ENCODE measurements at regions not wholly inside any gene's neighbourhood (a gene's known extent, or its start where the extent isn't known, plus 50 kb on each side); places are given as distances from the start of the nearest gene placed in this dataset.

DNA sequence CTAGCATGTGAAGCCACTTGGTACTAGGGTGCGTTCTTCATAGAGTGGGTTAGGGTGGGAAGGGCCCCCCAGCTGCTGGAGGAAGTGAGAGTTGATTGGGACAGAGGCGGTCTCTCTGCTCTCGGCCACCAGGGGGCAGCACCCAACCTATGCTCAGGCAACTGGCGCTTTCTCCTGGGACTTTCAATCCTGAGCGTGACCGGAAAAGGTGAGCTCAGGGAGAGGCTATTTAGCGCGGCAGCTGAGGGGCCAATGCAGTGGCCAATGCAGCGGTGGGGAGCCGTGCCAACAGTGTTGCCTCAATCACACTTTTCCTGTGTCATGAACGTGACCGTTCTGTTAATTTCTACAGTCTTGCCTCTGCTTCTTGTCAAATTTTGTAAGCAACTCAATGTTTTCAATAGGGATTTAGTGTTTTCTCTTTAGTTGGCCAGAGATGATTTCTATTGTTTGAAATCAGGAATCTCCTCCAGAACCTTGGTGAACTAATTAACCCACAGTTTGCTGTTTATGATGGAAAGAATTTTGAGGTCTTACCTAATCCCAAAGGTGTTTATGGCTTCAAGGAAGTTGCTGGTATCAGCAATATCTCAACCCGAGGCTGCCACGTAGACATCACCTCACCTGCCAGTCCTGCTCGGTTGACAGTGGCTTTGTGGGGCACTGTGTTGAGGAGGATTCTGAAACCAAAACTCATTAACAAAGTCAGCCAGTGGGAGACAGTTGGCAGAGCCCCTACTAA is 67.9 kb upstream of the PDZD8 start:
- no peaks in the 10 kb centered on the region for H3K36me3 ChIP-seq (ENCODE audit: control insufficient read depth in 1 of 2, insufficient read depth in 2 of 2, low read length in 2 of 2)
- H3K4me1 ChIP-seq (ENCODE audit: control insufficient read depth in 1 of 2, insufficient read depth in 2 of 2, low read length in 2 of 2) = no peaks in the 10 kb centered on the region
- no peaks in the 10 kb centered on the region for H3K79me1 ChIP-seq (ENCODE audit: low read length)
- H2BK120ac ChIP-seq (ENCODE audit: insufficient read depth, low read length, poor library complexity) = no peak overlapping the region
- no peaks in the 10 kb centered on the region for H3K27me3 ChIP-seq (ENCODE audit: insufficient read depth, low read length)
- H2BK5ac ChIP-seq (ENCODE audit: low read depth, low read length, poor library complexity) = no peak overlapping the region
- WGBS (ENCODE audit: extremely low coverage, insufficient coverage, insufficient read length) = no CpG with 5 or more reads among the region's 15 CpGs
- H3K14ac ChIP-seq (ENCODE audit: low read length) = no peak overlapping the region
- no peak overlapping the region for H3K4ac ChIP-seq (ENCODE audit: low read depth, low read length)
- H3K9me3 ChIP-seq (ENCODE audit: insufficient read depth, low read depth, low read length) = peaks cover 5% of the 10 kb centered on the region
- H4K12ac ChIP-seq (ENCODE audit: low read depth, low read length) = no peak overlapping the region
- peak; percentile 41 to 77 for DNase-seq
- no peak overlapping the region for H2AK5ac ChIP-seq (ENCODE audit: low read length)
- H3K4me2 ChIP-seq (ENCODE audit: low read length) = no peak overlapping the region
- no peak overlapping the region for H2BK12ac ChIP-seq (ENCODE audit: low read length)
- no peak overlapping the region for H4K8ac ChIP-seq (ENCODE audit: low read depth, low read length)
- no peak overlapping the region for H2AFZ ChIP-seq (ENCODE audit: insufficient read depth, low read length, poor library complexity)
- H3K79me2 ChIP-seq (ENCODE audit: control insufficient read depth, insufficient read depth, low read length, poor library complexity) = no peaks in the 10 kb centered on the region
- H3K23ac ChIP-seq (ENCODE audit: low read length) = no peak overlapping the region
- H4K91ac ChIP-seq (ENCODE audit: low read depth, low read length) = no peak overlapping the region
- H3K27ac ChIP-seq (ENCODE audit: low read depth, low read length) = no peak overlapping the region
- no peak overlapping the region for H3K9ac ChIP-seq (ENCODE audit: low read length)
- H3K18ac ChIP-seq (ENCODE audit: low read length) = no peak overlapping the region
- H3K4me3 ChIP-seq (ENCODE audit: low read depth, low read length) = no peak overlapping the region

DNA sequence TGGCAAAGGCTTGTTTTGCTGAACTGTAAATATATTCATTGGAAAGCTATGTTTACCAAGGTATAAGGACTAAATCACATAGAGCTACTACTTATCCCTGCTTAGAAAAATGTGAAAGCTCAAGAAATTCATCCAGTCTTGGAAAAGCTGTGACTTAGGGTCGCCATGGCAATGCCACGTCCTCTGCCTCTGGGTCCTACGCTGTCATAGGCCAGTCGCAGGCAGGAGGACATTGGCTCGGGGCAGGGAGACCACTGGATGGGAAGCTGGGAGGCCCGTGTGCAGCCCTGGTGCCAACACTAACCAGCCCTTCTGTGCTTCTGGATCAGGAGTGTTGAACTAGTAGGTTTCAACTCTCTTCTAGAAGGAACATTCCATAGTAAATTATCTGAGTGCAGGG is 67.3 kb upstream of the PDZD8 start:
- WGBS (ENCODE audit: extremely low coverage, insufficient coverage, insufficient read length) = no CpG with 5 or more reads among the region's 6 CpGs
- no peak overlapping the region for H2BK12ac ChIP-seq (ENCODE audit: low read length)

DNA sequence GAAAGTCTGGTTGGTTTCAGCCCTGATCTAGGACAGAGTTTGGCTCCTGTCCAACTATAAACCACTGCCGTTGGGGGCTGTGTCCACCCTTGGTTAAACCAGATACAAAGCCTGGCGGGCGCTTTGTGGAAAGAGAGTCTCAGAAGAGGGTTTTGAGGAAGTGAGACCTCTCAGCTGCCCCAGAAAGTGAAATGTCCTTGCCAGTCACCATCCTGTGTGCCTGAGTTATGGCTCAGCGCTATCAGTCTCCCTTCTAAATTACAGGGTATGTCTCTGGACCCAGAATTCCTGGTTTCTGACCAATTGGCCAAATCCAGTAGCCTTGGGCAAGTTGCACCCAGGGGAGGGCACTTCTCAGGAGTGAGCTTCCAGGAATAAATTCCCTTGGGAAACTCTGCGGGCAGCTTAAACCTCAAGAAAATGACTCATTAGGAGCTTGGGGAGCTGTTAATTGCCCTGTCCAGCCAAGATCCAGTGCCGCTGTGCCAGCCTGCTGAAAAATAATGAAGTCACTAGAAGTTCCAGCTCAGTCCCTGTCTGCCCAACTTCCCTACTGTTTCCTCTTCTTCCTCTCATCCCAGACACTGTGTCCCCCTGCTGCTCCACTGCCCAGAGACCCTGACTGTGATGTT is 66.7 kb upstream of the PDZD8 start:
- DNase-seq = no peak
- Histone ChIP-seq H3K4me2 (ENCODE audit: low read length) (no peak overlapping the region), H3K9ac (ENCODE audit: low read length) (no peak overlapping the region), H2BK12ac (ENCODE audit: low read length) (no peak overlapping the region), H3K27me3 (ENCODE audit: insufficient read depth, low read length) (no peaks in the 10 kb centered on the region), H2BK120ac (ENCODE audit: insufficient read depth, low read length, poor library complexity) (no peak overlapping the region), H3K18ac (ENCODE audit: low read length) (no peak overlapping the region), H3K79me1 (ENCODE audit: low read length) (no peaks in the 10 kb centered on the region), H3K4ac (ENCODE audit: low read depth, low read length) (no peak overlapping the region), H3K4me1 (ENCODE audit: control insufficient read depth in 1 of 2, insufficient read depth in 2 of 2, low read length in 2 of 2) (no peaks in the 10 kb centered on the region), H3K23ac (ENCODE audit: low read length) (no peak overlapping the region), H2AFZ (ENCODE audit: insufficient read depth, low read length, poor library complexity) (no peak overlapping the region), H3K27ac (ENCODE audit: low read depth, low read length) (no peak overlapping the region), H3K79me2 (ENCODE audit: control insufficient read depth, insufficient read depth, low read length, poor library complexity) (no peaks in the 10 kb centered on the region), H2BK5ac (ENCODE audit: low read depth, low read length, poor library complexity) (no peak overlapping the region), H4K12ac (ENCODE audit: low read depth, low read length) (no peak overlapping the region), H3K9me3 (ENCODE audit: insufficient read depth, low read depth, low read length) (peaks cover 2% of the 10 kb centered on the region), H4K8ac (ENCODE audit: low read depth, low read length) (no peak overlapping the region), H2AK5ac (ENCODE audit: low read length) (no peak overlapping the region), H3K4me3 (ENCODE audit: low read depth, low read length) (no peak overlapping the region), H4K91ac (ENCODE audit: low read depth, low read length) (no peak overlapping the region), H3K36me3 (ENCODE audit: control insufficient read depth in 1 of 2, insufficient read depth in 2 of 2, low read length in 2 of 2) (no peaks in the 10 kb centered on the region), H3K14ac (ENCODE audit: low read length) (no peak overlapping the region)
- WGBS (ENCODE audit: extremely low coverage, insufficient coverage, insufficient read length) = no CpG with 5 or more reads among the region's 6 CpGs

More for the DNA sequence above, 67.3 kb upstream of the PDZD8 start:
- H4K8ac ChIP-seq (ENCODE audit: low read depth, low read length) = no peak overlapping the region
- H3K79me2 ChIP-seq (ENCODE audit: control insufficient read depth, insufficient read depth, low read length, poor library complexity) = no peaks in the 10 kb centered on the region
- no peaks in the 10 kb centered on the region for H3K4me1 ChIP-seq (ENCODE audit: control insufficient read depth in 1 of 2, insufficient read depth in 2 of 2, low read length in 2 of 2)
- H3K4ac ChIP-seq (ENCODE audit: low read depth, low read length) = no peak overlapping the region
- H2AFZ ChIP-seq (ENCODE audit: insufficient read depth, low read length, poor library complexity) = no peak overlapping the region
- H2BK5ac ChIP-seq (ENCODE audit: low read depth, low read length, poor library complexity) = no peak overlapping the region
- no peak overlapping the region for H2AK5ac ChIP-seq (ENCODE audit: low read length)
- no peak overlapping the region for H3K14ac ChIP-seq (ENCODE audit: low read length)
- H3K27me3 ChIP-seq (ENCODE audit: insufficient read depth, low read length) = no peaks in the 10 kb centered on the region
- H3K79me1 ChIP-seq (ENCODE audit: low read length) = no peaks in the 10 kb centered on the region
- no peak overlapping the region for H3K27ac ChIP-seq (ENCODE audit: low read depth, low read length)
- no peak for DNase-seq
- no peak overlapping the region for H4K12ac ChIP-seq (ENCODE audit: low read depth, low read length)
- no peak overlapping the region for H3K23ac ChIP-seq (ENCODE audit: low read length)
- H3K4me2 ChIP-seq (ENCODE audit: low read length) = no peak overlapping the region
- H4K91ac ChIP-seq (ENCODE audit: low read depth, low read length) = no peak overlapping the region
- no peak overlapping the region for H3K18ac ChIP-seq (ENCODE audit: low read length)
- H3K4me3 ChIP-seq (ENCODE audit: low read depth, low read length) = no peak overlapping the region
- H2BK120ac ChIP-seq (ENCODE audit: insufficient read depth, low read length, poor library complexity) = no peak overlapping the region
- no peaks in the 10 kb centered on the region for H3K36me3 ChIP-seq (ENCODE audit: control insufficient read depth in 1 of 2, insufficient read depth in 2 of 2, low read length in 2 of 2)
- peaks cover 5% of the 10 kb centered on the region for H3K9me3 ChIP-seq (ENCODE audit: insufficient read depth, low read depth, low read length)
- no peak overlapping the region for H3K9ac ChIP-seq (ENCODE audit: low read length)

DNA sequence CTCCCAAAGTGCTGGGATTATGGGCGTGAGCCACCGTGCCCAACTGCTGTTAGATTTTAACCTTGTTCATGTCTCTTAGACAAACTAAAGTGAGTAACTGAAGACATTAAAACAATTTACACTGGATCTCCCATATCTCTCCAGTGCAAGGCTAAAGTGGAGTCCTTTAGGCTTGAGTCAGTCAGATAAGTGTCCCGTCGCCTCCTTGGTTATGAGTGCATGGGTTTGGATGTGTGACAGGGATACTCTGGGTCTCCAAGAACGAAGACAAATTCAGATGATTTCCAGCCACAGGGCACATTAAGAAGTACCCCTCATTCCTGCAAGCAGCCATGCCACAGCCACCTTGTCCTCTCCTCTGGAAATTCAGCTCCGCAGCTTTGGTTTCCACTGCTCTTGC is 66.1 kb upstream of the PDZD8 start:
- H3K14ac ChIP-seq (ENCODE audit: low read length) = no peak overlapping the region
- no peak overlapping the region for H3K9ac ChIP-seq (ENCODE audit: low read length)
- H2AFZ ChIP-seq (ENCODE audit: insufficient read depth, low read length, poor library complexity) = no peak overlapping the region
- no peak for DNase-seq
- H3K4me3 ChIP-seq (ENCODE audit: low read depth, low read length) = no peak overlapping the region
- H3K9me3 ChIP-seq (ENCODE audit: insufficient read depth, low read depth, low read length) = peaks cover 2% of the 10 kb centered on the region
- no peak overlapping the region for H3K27ac ChIP-seq (ENCODE audit: low read depth, low read length)
- no peaks in the 10 kb centered on the region for H3K4me1 ChIP-seq (ENCODE audit: control insufficient read depth in 1 of 2, insufficient read depth in 2 of 2, low read length in 2 of 2)
- no peak overlapping the region for H4K12ac ChIP-seq (ENCODE audit: low read depth, low read length)
- no peak overlapping the region for H4K8ac ChIP-seq (ENCODE audit: low read depth, low read length)
- no peaks in the 10 kb centered on the region for H3K79me1 ChIP-seq (ENCODE audit: low read length)
- H2BK12ac ChIP-seq (ENCODE audit: low read length) = no peak overlapping the region
- no peak overlapping the region for H2BK120ac ChIP-seq (ENCODE audit: insufficient read depth, low read length, poor library complexity)
- no peak overlapping the region for H4K91ac ChIP-seq (ENCODE audit: low read depth, low read length)
- no peaks in the 10 kb centered on the region for H3K79me2 ChIP-seq (ENCODE audit: control insufficient read depth, insufficient read depth, low read length, poor library complexity)
- no peak overlapping the region for H2AK5ac ChIP-seq (ENCODE audit: low read length)
- no peaks in the 10 kb centered on the region for H3K27me3 ChIP-seq (ENCODE audit: insufficient read depth, low read length)
- no peak overlapping the region for H3K18ac ChIP-seq (ENCODE audit: low read length)
- H3K36me3 ChIP-seq (ENCODE audit: control insufficient read depth in 1 of 2, insufficient read depth in 2 of 2, low read length in 2 of 2) = no peaks in the 10 kb centered on the region
- no peak overlapping the region for H2BK5ac ChIP-seq (ENCODE audit: low read depth, low read length, poor library complexity)
- WGBS (ENCODE audit: extremely low coverage, insufficient coverage, insufficient read length) = no CpG with 5 or more reads among the region's 6 CpGs
- no peak overlapping the region for H3K23ac ChIP-seq (ENCODE audit: low read length)
- H3K4me2 ChIP-seq (ENCODE audit: low read length) = no peak overlapping the region
- H3K4ac ChIP-seq (ENCODE audit: low read depth, low read length) = no peak overlapping the region

Data from trophoblast cell (in vitro differentiated cells and primary cell).